ENCODE measurements at regions not wholly inside any gene's neighbourhood (a gene's known extent, or its start where the extent isn't known, plus 50 kb on each side); places are given as distances from the start of the nearest gene placed in this dataset.

DNA sequence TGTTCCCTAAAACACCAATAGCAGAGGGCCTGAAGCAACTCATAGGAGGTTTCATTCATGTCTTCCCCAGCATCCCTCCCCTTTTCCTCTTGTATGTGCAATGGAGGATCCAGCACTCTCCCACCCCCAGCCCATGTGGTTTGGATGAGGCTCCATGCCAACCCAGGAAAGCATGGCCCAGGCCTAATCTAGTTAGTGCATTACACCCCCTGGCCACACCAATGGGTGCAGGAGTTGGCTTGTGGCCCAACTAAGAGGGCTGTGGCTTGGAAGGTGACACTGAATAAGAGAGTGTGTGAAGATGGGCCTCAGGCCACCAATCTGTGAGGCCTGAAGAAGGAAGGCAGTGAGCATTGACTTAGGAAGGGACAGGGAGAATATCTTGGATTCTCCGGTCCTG is 70.8 kb upstream of the SMIM23 start:
- Histone ChIP-seq H3K4ac (replicated peaks; ENCODE audit: insufficient read length, low read depth, low read length) (no peak overlapping the region), H3K18ac (ENCODE audit: extremely low read depth, low read length) (no peak overlapping the region), H3K36me3 (ENCODE audit: control insufficient read depth in 2 of 4, insufficient read depth in 4 of 4, low read length in 3 of 4) (no peaks in the 10 kb centered on the region), H2AK5ac (ENCODE audit: low read depth, low read length) (no peak overlapping the region), H3K4me2 (ENCODE audit: insufficient read depth in 1 of 2, low read depth in 2 of 2, low read length in 2 of 2) (no peak overlapping the region), H3K79me1 (ENCODE audit: low read depth, low read length) (no peaks in the 10 kb centered on the region), H4K5ac (ENCODE audit: insufficient read length, low read depth, low read length) (no peak overlapping the region), H3K23ac (ENCODE audit: insufficient read length) (no peak overlapping the region), H2AFZ (ENCODE audit: low read length) (no peak overlapping the region), H2BK5ac (ENCODE audit: low read depth, low read length) (no peak overlapping the region), H3K79me2 (ENCODE audit: control insufficient read depth in 1 of 2, insufficient read depth in 2 of 2, low read length in 2 of 2) (no peaks in the 10 kb centered on the region), H2BK12ac (ENCODE audit: low read depth, low read length) (no peak overlapping the region), H2BK15ac (ENCODE audit: low read length) (no peak overlapping the region), H3K56ac (replicated peaks; ENCODE audit: insufficient read length, low read depth, low read length) (no peak overlapping the region), H4K8ac (ENCODE audit: extremely low read depth, insufficient read depth, low read length) (no peak overlapping the region), H3K23me2 (ENCODE audit: low read depth, low read length) (no peaks in the 10 kb centered on the region), H2BK20ac (ENCODE audit: low read length) (no peak overlapping the region), H4K91ac (replicated peaks; ENCODE audit: insufficient read length, low read length) (no peak overlapping the region), H3K9ac (replicated peaks in 1 of 4; ENCODE audit: extremely low read depth in 1 of 4, low read depth in 3 of 4, low read length in 3 of 4) (no peak overlapping the region), H3K27ac (ENCODE audit: low read depth, low read length) (no peak overlapping the region), H3K4me3 (ENCODE audit: extremely low read depth in 1 of 4, insufficient read depth in 2 of 4, low read depth in 3 of 4, low read length in 4 of 4) (no peak overlapping the region), H3K4me1 (replicated peaks in 1 of 4; ENCODE audit: control insufficient read depth in 3 of 4, insufficient read depth in 4 of 4, low read length in 3 of 4) (0 out of 7 replicates have a peak, but pooled peaks cover 0 to 2% (median 0%) of the 10 kb centered on the region in 4 experiments), H3K27me3 (replicated peaks in 1 of 4; ENCODE audit: control insufficient read depth in 3 of 4, extremely low read depth in 1 of 4, insufficient read depth in 3 of 4, low read length in 3 of 4) (no peaks in the 10 kb centered on the region; a peak in 1 of 7 replicates), H4K20me1 (replicated peaks in 1 of 2; ENCODE audit: control insufficient read depth in 1 of 2, insufficient read depth in 2 of 2, low read length in 2 of 2) (no peaks in the 10 kb centered on the region), H2BK120ac (replicated peaks; ENCODE audit: low read depth, low read length) (no peak overlapping the region), H3K9me3 (ENCODE audit: insufficient read depth in 2 of 2, low read depth in 1 of 2, low read length in 1 of 2) (0 out of 4 replicates have a peak, but pooled peaks cover 0 to 3% of the 10 kb centered on the region in 2 experiments), H3K14ac (ENCODE audit: insufficient read length) (no peak overlapping the region)
- TF ChIP-seq, protein P1, sequence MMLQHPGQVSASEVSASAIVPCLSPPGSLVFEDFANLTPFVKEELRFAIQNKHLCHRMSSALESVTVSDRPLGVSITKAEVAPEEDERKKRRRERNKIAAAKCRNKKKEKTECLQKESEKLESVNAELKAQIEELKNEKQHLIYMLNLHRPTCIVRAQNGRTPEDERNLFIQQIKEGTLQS (IDR thresholded peaks at IDR 0.05; ENCODE audit: insufficient read depth, low read depth, low read length): no peak
- no peak for TF ChIP-seq RAD21 (IDR thresholded peaks at IDR 0.05 in 1 of 2, conservative IDR thresholded peaks at IDR 0.05 in 1 of 2; ENCODE audit: low read depth in 2 of 2, low read length in 2 of 2)
- no peak for TF ChIP-seq CHD1 (IDR thresholded peaks at IDR 0.05; ENCODE audit: low read depth, low read length)
- no peak for TF ChIP-seq TEAD4 (IDR thresholded peaks at IDR 0.05; ENCODE audit: low read depth, low read length)
- TF ChIP-seq, protein P2, sequence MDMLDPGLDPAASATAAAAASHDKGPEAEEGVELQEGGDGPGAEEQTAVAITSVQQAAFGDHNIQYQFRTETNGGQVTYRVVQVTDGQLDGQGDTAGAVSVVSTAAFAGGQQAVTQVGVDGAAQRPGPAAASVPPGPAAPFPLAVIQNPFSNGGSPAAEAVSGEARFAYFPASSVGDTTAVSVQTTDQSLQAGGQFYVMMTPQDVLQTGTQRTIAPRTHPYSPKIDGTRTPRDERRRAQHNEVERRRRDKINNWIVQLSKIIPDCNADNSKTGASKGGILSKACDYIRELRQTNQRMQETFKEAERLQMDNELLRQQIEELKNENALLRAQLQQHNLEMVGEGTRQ (IDR thresholded peaks at IDR 0.05; ENCODE audit: low read length): no peak
- TF ChIP-seq FOSL1 (IDR thresholded peaks at IDR 0.05; ENCODE audit: insufficient read depth, low read depth, low read length): no peak
- POLR2A ChIA-PET (ENCODE audit: partially characterized antibody): interaction anchor here (1.0 kb wide), 1 partner anchor 16 kb away, joined by 3 read pairs; no protein-coding TSS in a partner anchor
- 94% methylated on average over 1 of the region's 1 CpG; no CpG with 5 or more reads in 1 of the 2 experiments for WGBS, 2 experiments (ENCODE audit: extremely low coverage in 1 of 2, insufficient coverage in 1 of 2, insufficient read length in 1 of 2, insufficient replicate concordance in 2 of 2, low coverage in 1 of 2, low lambda C conversion rate in 2 of 2, missing lambda C conversion rate in 1 of 2)
- CTCF ChIA-PET (ENCODE audit: partially characterized antibody): no interaction called here
- DNase-seq (ENCODE audit: low read depth in 1 of 2, low spot score in 2 of 2): peak in 1 of 2 experiments; percentile 22
- FAIRE-seq: no peak

All from H1 (cell line).